ENCODE measurements at regions not wholly inside any gene's neighbourhood (a gene's known extent, or its start where the extent isn't known, plus 50 kb on each side); places are given as distances from the start of the nearest gene placed in this dataset.

DNA sequence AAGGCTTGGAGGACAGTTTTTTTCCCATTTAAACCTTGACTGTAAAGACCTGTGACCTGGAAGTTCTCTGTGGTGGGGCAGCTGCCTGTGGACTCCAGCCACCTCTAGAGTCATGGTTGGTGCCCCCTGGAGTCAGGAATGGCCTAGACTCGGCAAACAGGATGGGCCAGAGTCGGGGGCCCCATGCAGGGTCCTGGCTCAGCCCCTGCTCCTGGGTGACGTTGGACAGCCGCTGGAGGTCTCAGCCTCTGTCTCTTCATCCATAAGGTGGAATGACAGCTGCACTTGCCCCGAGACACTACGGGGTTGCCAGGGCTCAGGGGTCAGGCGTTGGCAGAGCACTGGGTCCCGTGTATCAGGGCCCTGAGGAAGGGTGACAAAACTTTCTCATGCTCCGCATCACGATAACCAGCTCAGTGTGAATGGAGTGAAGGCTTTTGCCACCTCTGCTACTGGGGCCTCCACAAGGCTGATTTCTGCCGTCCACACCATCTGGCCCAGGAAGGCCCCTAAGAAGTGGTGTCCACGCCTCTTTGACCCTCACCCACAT, 58.5 kb upstream of the TTC34 start:
- no peak for DNase-seq
- Histone ChIP-seq H3K27ac (ENCODE audit: low read length) (no peak overlapping the region), H3K4me3 (ENCODE audit: low read length) (no peak overlapping the region), H3K4me1 (ENCODE audit: control insufficient read depth, insufficient read depth, low read length) (no peaks in the 10 kb centered on the region), H3K36me3 (ENCODE audit: control insufficient read depth, insufficient read depth, low read length) (no peaks in the 10 kb centered on the region), H3K27me3 (ENCODE audit: control insufficient read depth, insufficient read depth, low read length) (no peaks in the 10 kb centered on the region), H3K9me3 (ENCODE audit: control insufficient read depth, low read depth, low read length) (peaks cover 6% of the 10 kb centered on the region)
- WGBS (ENCODE audit: insufficient coverage, low lambda C conversion rate) = no CpG with 5 or more reads among the region's 12 CpGs

DNA sequence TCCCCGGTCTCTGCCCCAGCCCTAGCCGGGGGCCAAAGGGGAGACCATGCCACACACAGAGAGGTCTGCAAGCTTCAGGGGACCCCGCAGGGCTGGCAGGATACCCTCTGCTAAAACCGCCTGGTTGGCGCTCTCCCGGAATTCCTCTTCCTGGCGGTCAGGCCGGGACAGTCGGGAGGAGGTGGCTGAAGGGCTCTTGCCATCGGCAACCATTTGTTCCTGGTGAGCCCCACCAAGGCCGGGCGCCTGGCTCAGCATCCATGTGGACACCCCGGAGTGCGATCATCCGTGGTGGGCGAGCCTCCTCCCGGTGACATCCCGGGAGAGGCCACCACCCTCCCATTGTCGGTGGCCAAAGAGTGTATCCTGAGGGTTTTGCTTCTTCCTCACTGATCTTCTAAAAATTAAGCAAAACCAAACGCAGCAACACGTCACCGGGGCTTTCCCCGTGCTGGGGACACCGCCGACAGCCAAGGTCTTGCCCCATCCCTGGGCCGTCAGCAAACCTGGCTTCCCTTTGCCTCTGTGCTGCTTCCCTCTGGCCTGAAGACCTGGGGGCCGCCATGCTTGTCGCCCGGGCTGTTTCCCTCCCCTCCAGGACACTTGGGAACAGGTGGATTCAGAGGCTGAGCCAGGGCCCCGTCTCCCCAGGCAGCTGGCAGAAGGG, 59.1 kb upstream of the TTC34 start:
- Histone ChIP-seq H3K27ac (ENCODE audit: low read length) (no peak overlapping the region), H3K9me3 (ENCODE audit: control insufficient read depth, low read depth, low read length) (peaks cover 6% of the 10 kb centered on the region), H3K36me3 (ENCODE audit: control insufficient read depth, insufficient read depth, low read length) (no peaks in the 10 kb centered on the region), H3K27me3 (ENCODE audit: control insufficient read depth, insufficient read depth, low read length) (no peaks in the 10 kb centered on the region), H3K4me1 (ENCODE audit: control insufficient read depth, insufficient read depth, low read length) (no peaks in the 10 kb centered on the region), H3K4me3 (ENCODE audit: low read length) (no peak overlapping the region)
- WGBS (ENCODE audit: insufficient coverage, low lambda C conversion rate) = no CpG with 5 or more reads among the region's 30 CpGs
- DNase-seq = no peak

GRCh38 chr1:2861143-2861987, 59.9 kb upstream of the TTC34 start:
- peaks cover 6% of the 10 kb centered on the region for H3K9me3 ChIP-seq (ENCODE audit: control insufficient read depth, low read depth, low read length)
- DNase-seq = no peak
- H3K4me1 ChIP-seq (ENCODE audit: control insufficient read depth, insufficient read depth, low read length) = peaks cover 3% of the 10 kb centered on the region
- no peak overlapping the region for H3K27ac ChIP-seq (ENCODE audit: low read length)
- no peak overlapping the region for H3K4me3 ChIP-seq (ENCODE audit: low read length)
- peaks cover 5% of the 10 kb centered on the region for H3K27me3 ChIP-seq (ENCODE audit: control insufficient read depth, insufficient read depth, low read length)
- no peaks in the 10 kb centered on the region for H3K36me3 ChIP-seq (ENCODE audit: control insufficient read depth, insufficient read depth, low read length)
- no CpG with 5 or more reads among the region's 19 CpGs for WGBS (ENCODE audit: insufficient coverage, low lambda C conversion rate)

- H3K27me3 ChIP-seq (ENCODE audit: control insufficient read depth, insufficient read depth, low read length) = peaks cover 13% of the 10 kb centered on the region
- WGBS (ENCODE audit: insufficient coverage, low lambda C conversion rate) = no CpG with 5 or more reads among the region's 35 CpGs
- peaks cover 6% of the 10 kb centered on the region for H3K9me3 ChIP-seq (ENCODE audit: control insufficient read depth, low read depth, low read length)
Observed at GRCh38 chr1:2861988-2862813, 60.7 kb upstream of the TTC34 start.

GRCh38 chr1:2862814-2863647, 61.5 kb upstream of the TTC34 start:
- H3K27me3 ChIP-seq (ENCODE audit: control insufficient read depth, insufficient read depth, low read length) = peaks cover 13% of the 10 kb centered on the region
- peaks cover 3% of the 10 kb centered on the region for H3K4me1 ChIP-seq (ENCODE audit: control insufficient read depth, insufficient read depth, low read length)
- H3K9me3 ChIP-seq (ENCODE audit: control insufficient read depth, low read depth, low read length) = peaks cover 6% of the 10 kb centered on the region
- WGBS (ENCODE audit: insufficient coverage, low lambda C conversion rate) = no CpG with 5 or more reads among the region's 22 CpGs
- H3K36me3 ChIP-seq (ENCODE audit: control insufficient read depth, insufficient read depth, low read length) = no peaks in the 10 kb centered on the region
- H3K4me3 ChIP-seq (ENCODE audit: low read length) = no peak overlapping the region
- no peak for DNase-seq
- H3K27ac ChIP-seq (ENCODE audit: low read length) = no peak overlapping the region

More at GRCh38 chr1:2861988-2862813, 60.7 kb upstream of the TTC34 start:
- Histone ChIP-seq H3K27ac (ENCODE audit: low read length) (no peak overlapping the region), H3K36me3 (ENCODE audit: control insufficient read depth, insufficient read depth, low read length) (no peaks in the 10 kb centered on the region), H3K4me3 (ENCODE audit: low read length) (no peak overlapping the region), H3K4me1 (ENCODE audit: control insufficient read depth, insufficient read depth, low read length) (peaks cover 3% of the 10 kb centered on the region)
- DNase-seq = no peak

- Histone ChIP-seq H3K4me3 (ENCODE audit: low read length) (no peak overlapping the region), H3K27ac (ENCODE audit: low read length) (no peak overlapping the region), H3K36me3 (ENCODE audit: control insufficient read depth, insufficient read depth, low read length) (no peaks in the 10 kb centered on the region), H3K27me3 (ENCODE audit: control insufficient read depth, insufficient read depth, low read length) (peaks cover 13% of the 10 kb centered on the region), H3K9me3 (ENCODE audit: control insufficient read depth, low read depth, low read length) (peaks cover 6% of the 10 kb centered on the region), H3K4me1 (ENCODE audit: control insufficient read depth, insufficient read depth, low read length) (peaks cover 3% of the 10 kb centered on the region)
- no peak for DNase-seq
- no CpG with 5 or more reads among the region's 12 CpGs for WGBS (ENCODE audit: insufficient coverage, low lambda C conversion rate)
Observed at GRCh38 chr1:2863648-2863963, 62.1 kb upstream of the TTC34 start.

DNA sequence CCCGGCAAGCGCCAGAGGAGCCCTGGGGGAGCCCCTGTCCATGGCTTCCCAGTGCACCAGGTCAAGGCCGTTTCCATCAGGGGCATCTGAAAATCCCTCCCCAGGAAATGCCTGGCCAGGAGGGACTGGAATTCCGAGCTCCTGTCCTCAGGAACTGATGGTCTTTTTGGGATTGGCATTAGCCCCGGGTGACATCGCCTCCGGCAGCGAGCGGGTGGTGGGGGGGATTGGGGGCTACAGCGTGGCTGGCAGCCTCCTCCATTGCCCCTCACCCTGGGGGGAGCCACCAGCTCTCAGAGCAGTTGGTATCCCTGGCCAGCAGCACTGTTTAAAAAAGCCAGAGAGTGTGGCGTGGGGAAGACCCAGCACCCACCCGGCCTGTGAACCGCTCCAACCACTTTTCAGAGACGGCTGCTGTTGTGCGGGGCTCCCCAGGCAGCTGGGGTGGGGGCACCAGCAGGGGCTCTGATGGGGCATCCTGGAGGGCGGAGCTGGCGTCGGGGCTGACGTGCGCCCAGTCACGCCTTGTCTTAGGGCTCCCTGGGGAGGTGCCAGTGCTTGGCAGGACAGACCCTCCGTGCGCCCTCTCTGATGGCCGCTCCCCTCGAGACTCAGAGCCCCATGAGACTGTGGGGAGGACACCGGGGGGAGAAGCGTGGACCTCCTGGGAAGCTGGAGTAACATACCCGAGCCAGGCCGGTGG, 62.9 kb upstream of the TTC34 start:
- Histone ChIP-seq H3K4me3 (ENCODE audit: low read length) (no peak overlapping the region), H3K27ac (ENCODE audit: low read length) (no peak overlapping the region), H3K4me1 (ENCODE audit: control insufficient read depth, insufficient read depth, low read length) (peaks cover 3% of the 10 kb centered on the region), H3K9me3 (ENCODE audit: control insufficient read depth, low read depth, low read length) (peaks cover 1% of the 10 kb centered on the region), H3K36me3 (ENCODE audit: control insufficient read depth, insufficient read depth, low read length) (no peaks in the 10 kb centered on the region), H3K27me3 (ENCODE audit: control insufficient read depth, insufficient read depth, low read length) (peaks cover 13% of the 10 kb centered on the region)
- DNase-seq = no peak
- no CpG with 5 or more reads among the region's 29 CpGs for WGBS (ENCODE audit: insufficient coverage, low lambda C conversion rate)

DNA sequence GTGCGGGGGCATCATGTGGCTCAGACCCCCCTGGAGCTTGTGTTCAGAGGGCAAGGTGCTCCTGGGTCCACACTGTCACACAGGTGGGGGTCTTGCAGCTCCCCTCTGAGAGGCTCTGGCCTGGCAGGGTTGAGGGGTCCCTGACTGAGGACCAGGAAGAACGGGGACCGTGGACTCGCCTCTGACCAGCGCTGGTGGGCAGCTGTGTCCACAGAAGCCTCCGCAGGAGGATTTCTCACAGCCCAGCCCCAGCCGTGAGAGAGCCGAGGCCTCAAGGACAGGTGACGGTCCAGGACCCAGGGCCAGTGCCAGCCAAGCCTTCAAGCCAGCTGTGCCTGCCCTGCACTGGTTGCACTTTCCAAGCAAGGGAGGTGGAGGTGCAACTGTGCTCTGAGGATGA, 63.5 kb upstream of the TTC34 start:
- Histone ChIP-seq H3K9me3 (ENCODE audit: control insufficient read depth, low read depth, low read length) (no peaks in the 10 kb centered on the region), H3K36me3 (ENCODE audit: control insufficient read depth, insufficient read depth, low read length) (no peaks in the 10 kb centered on the region), H3K4me3 (ENCODE audit: low read length) (no peak overlapping the region), H3K27ac (ENCODE audit: low read length) (no peak overlapping the region), H3K4me1 (ENCODE audit: control insufficient read depth, insufficient read depth, low read length) (peaks cover 3% of the 10 kb centered on the region), H3K27me3 (ENCODE audit: control insufficient read depth, insufficient read depth, low read length) (peaks cover 13% of the 10 kb centered on the region)
- DNase-seq = no peak
- no CpG with 5 or more reads among the region's 9 CpGs for WGBS (ENCODE audit: insufficient coverage, low lambda C conversion rate)

- DNase-seq = no peak
- peaks cover 3% of the 10 kb centered on the region for H3K9me3 ChIP-seq (ENCODE audit: control insufficient read depth, low read depth, low read length)
- peaks cover 13% of the 10 kb centered on the region for H3K27me3 ChIP-seq (ENCODE audit: control insufficient read depth, insufficient read depth, low read length)
- H3K27ac ChIP-seq (ENCODE audit: low read length) = no peak overlapping the region
- H3K36me3 ChIP-seq (ENCODE audit: control insufficient read depth, insufficient read depth, low read length) = no peaks in the 10 kb centered on the region
- H3K4me3 ChIP-seq (ENCODE audit: low read length) = no peak overlapping the region
- H3K4me1 ChIP-seq (ENCODE audit: control insufficient read depth, insufficient read depth, low read length) = peaks cover 3% of the 10 kb centered on the region
- WGBS (ENCODE audit: insufficient coverage, low lambda C conversion rate) = no CpG with 5 or more reads among the region's 28 CpGs
Observed at GRCh38 chr1:2865571-2866421, 64.3 kb upstream of the TTC34 start.
